H1 (cell line): ENCODE measurements at regions not wholly inside any gene's neighbourhood (a gene's known extent, or its start where the extent isn't known, plus 50 kb on each side); places are given as distances from the start of the nearest gene placed in this dataset.

ENCODE experiments used
- CTCF ChIA-PET: fragments of 300-600 bp; sonication (Branson Sonifier 250); formaldehyde crosslinking; loops from one replicate; lab custom pipeline; 2021; ENCODE audit not compliant: partially characterized antibody; lab: Charles Lee
- POLR2A ChIA-PET: fragments of 300-600 bp; sonication (Branson Sonifier 250); formaldehyde crosslinking; loops from one replicate; lab custom pipeline; 2021; ENCODE audit warnings: inconsistent platforms; ENCODE audit not compliant: partially characterized antibody; lab: Charles Lee
- DNase-seq, 2 experiments: peaks; one replicate each; pipeline versions ENCODE4 v3.0.0 to v3.0.0-alpha.2; 2010 to 2022; ENCODE audit warnings: low spot score in 2 of 2, low read depth in 1 of 2, mixed read lengths in 1 of 2
- FAIRE-seq: peaks from 2 replicates; lab custom pipeline; 2011; peaks lifted over from hg19 to GRCh38; lab: Jason Lieb, UNC
- H2AFZ ChIP-seq: 2 replicates; pipeline ENCODE4 v1.8.1; 2012; ENCODE audit warnings: low read length, inconsistent platforms
- H2AK5ac ChIP-seq: 2 replicates; pipeline ENCODE4 v1.6.1; 2013; ENCODE audit warnings: low read depth, low read length
- H2BK120ac ChIP-seq: replicated peaks from 2 replicates; pipeline ENCODE3; 2013; ENCODE audit warnings: low read depth, low read length, inconsistent platforms
- H2BK12ac ChIP-seq: 2 replicates; pipeline ENCODE4 v1.6.1; 2013; ENCODE audit warnings: low read depth, low read length
- H2BK15ac ChIP-seq: 2 replicates; pipeline ENCODE4 v1.6.1; 2013; ENCODE audit warnings: low read length
- H2BK20ac ChIP-seq: 2 replicates; pipeline ENCODE4 v1.6.1; 2013; ENCODE audit warnings: low read length
- H2BK5ac ChIP-seq: 2 replicates; pipeline ENCODE4 v1.6.1; 2013; ENCODE audit warnings: low read depth, low read length
- H3K14ac ChIP-seq: 2 replicates; pipeline ENCODE4 v1.6.1; 2013; ENCODE audit warnings: inconsistent platforms; ENCODE audit not compliant: insufficient read length
- H3K18ac ChIP-seq: 2 replicates; pipeline ENCODE4 v1.6.1; 2013; ENCODE audit warnings: low read length; ENCODE audit errors: extremely low read depth
- H3K23ac ChIP-seq: 2 replicates; pipeline ENCODE4 v1.6.1; 2013; ENCODE audit warnings: inconsistent platforms; ENCODE audit not compliant: insufficient read length
- H3K23me2 ChIP-seq: 2 replicates; pipeline ENCODE4 v1.6.1; 2013; ENCODE audit warnings: low read depth, low read length
- H3K27ac ChIP-seq: 2 replicates; pipeline ENCODE4 v1.6.1; 2011; ENCODE audit warnings: low read depth, low read length, inconsistent platforms
- H3K27me3 ChIP-seq, 4 experiments: replicated peaks in 1 of 4; 1 replicate in 1 of 4; 2 replicates in 3 of 4; pipeline versions ENCODE4 v1.6.1 to v1.8.1; 2011 to 2013; ENCODE audit warnings: low read length in 3 of 4, mild to moderate bottlenecking in 3 of 4, inconsistent platforms in 2 of 4, mixed read lengths in 2 of 4, moderate library complexity in 1 of 4; ENCODE audit not compliant: control insufficient read depth in 3 of 4, insufficient read depth in 3 of 4; ENCODE audit errors: extremely low read depth in 1 of 4
- H3K36me3 ChIP-seq, 4 experiments: 2 replicates each; pipeline versions ENCODE4 v1.6.1 to v1.8.1; 2011 to 2013; ENCODE audit warnings: mild to moderate bottlenecking in 4 of 4, low read length in 3 of 4, moderate library complexity in 2 of 4, control low read depth in 1 of 4, inconsistent platforms in 1 of 4; ENCODE audit not compliant: insufficient read depth in 4 of 4, control insufficient read depth in 2 of 4
- H3K4ac ChIP-seq: replicated peaks from 2 replicates; pipeline ENCODE3; 2013; ENCODE audit warnings: low read length, low read depth, mixed read lengths, inconsistent platforms; ENCODE audit not compliant: insufficient read length
- H3K4me1 ChIP-seq, 4 experiments: replicated peaks in 1 of 4; 1 replicate in 1 of 4; 2 replicates in 3 of 4; pipeline versions ENCODE4 v1.6.1 to v1.8.1; 2011 to 2013; ENCODE audit warnings: low read length in 3 of 4, inconsistent platforms in 2 of 4, mixed read lengths in 1 of 4; ENCODE audit not compliant: insufficient read depth in 4 of 4, control insufficient read depth in 3 of 4
- H3K4me2 ChIP-seq, 2 experiments: 2 replicates each; pipeline versions ENCODE4 v1.6.1 to v1.8.1; 2011 to 2013; ENCODE audit warnings: low read depth in 2 of 2, low read length in 2 of 2, control low read depth in 1 of 2, inconsistent platforms in 1 of 2, mild to moderate bottlenecking in 1 of 2; ENCODE audit not compliant: insufficient read depth in 1 of 2
- H3K4me3 ChIP-seq, 4 experiments: fragments of 200-600, 300-600 bp in 1 of 4; sonication (generic), shearing (Covaris generic), sonication (Bioruptor Twin) in 1 of 4; 2 replicates each; pipeline versions ENCODE4 v1.5.1 to v1.8.1; 2011 to 2016; ENCODE audit warnings: low read length in 4 of 4, low read depth in 3 of 4, control low read depth in 2 of 4, inconsistent platforms in 2 of 4, mild to moderate bottlenecking in 2 of 4, mixed read lengths in 1 of 4, moderate library complexity in 1 of 4; ENCODE audit not compliant: insufficient read depth in 2 of 4; ENCODE audit errors: extremely low read depth in 1 of 4
- H3K56ac ChIP-seq: replicated peaks from 2 replicates; pipeline ENCODE3; 2013; ENCODE audit warnings: low read depth, mild to moderate bottlenecking, mixed read lengths, low read length, inconsistent platforms; ENCODE audit not compliant: insufficient read length
- H3K79me1 ChIP-seq: 2 replicates; pipeline ENCODE4 v1.6.1; 2013; ENCODE audit warnings: low read depth, low read length, control low read depth
- H3K79me2 ChIP-seq, 2 experiments: 2 replicates each; pipeline versions ENCODE4 v1.6.1 to v1.8.1; 2012 to 2013; ENCODE audit warnings: low read length in 2 of 2, mild to moderate bottlenecking in 2 of 2, inconsistent platforms in 1 of 2; ENCODE audit not compliant: insufficient read depth in 2 of 2, control insufficient read depth in 1 of 2
- H3K9ac ChIP-seq, 4 experiments: replicated peaks in 1 of 4; 1 replicate in 1 of 4; 2 replicates in 3 of 4; pipeline versions ENCODE4 v1.6.1 to v1.8.1; 2011 to 2013; ENCODE audit warnings: low read depth in 3 of 4, low read length in 3 of 4, control low read depth in 2 of 4, mild to moderate bottlenecking in 2 of 4, moderate library complexity in 2 of 4, inconsistent platforms in 1 of 4; ENCODE audit errors: extremely low read depth in 1 of 4
- H3K9me3 ChIP-seq, 2 experiments: 2 replicates each; pipeline versions ENCODE4 v1.6.1 to v1.8.1; 2012 to 2013; ENCODE audit warnings: mild to moderate bottlenecking in 2 of 2, moderate library complexity in 2 of 2, control low read depth in 1 of 2, inconsistent platforms in 1 of 2, low read depth in 1 of 2, low read length in 1 of 2, mixed read lengths in 1 of 2; ENCODE audit not compliant: insufficient read depth in 2 of 2
- H4K20me1 ChIP-seq, 2 experiments: replicated peaks in 1 of 2; 2 replicates each; pipeline versions ENCODE3 to v1.8.1; 2011 to 2013; ENCODE audit warnings: inconsistent platforms in 2 of 2, low read length in 2 of 2, mild to moderate bottlenecking in 1 of 2; ENCODE audit not compliant: insufficient read depth in 2 of 2, control insufficient read depth in 1 of 2
- H4K5ac ChIP-seq: 2 replicates; pipeline ENCODE4 v1.6.1; 2013; ENCODE audit warnings: low read length, low read depth, mixed read lengths, inconsistent platforms; ENCODE audit not compliant: insufficient read length
- H4K8ac ChIP-seq: 2 replicates; pipeline ENCODE4 v1.8.0; 2013; ENCODE audit warnings: mild to moderate bottlenecking, moderate library complexity, low read length, inconsistent platforms; ENCODE audit not compliant: insufficient read depth; ENCODE audit errors: extremely low read depth
- H4K91ac ChIP-seq: replicated peaks from 2 replicates; pipeline ENCODE3; 2013; ENCODE audit warnings: low read length, mixed read lengths, inconsistent platforms; ENCODE audit not compliant: insufficient read length
- ASH2L ChIP-seq: fragments of 200-600, 300-600 bp; sonication (generic); IDR thresholded peaks from one replicate; pipeline ENCODE4 v1.7.1; 2017; ENCODE audit warnings: low read length
- BCL11A ChIP-seq, 2 experiments: IDR thresholded peaks; one replicate each; pipeline ENCODE4 v1.6.1; 2011; ENCODE audit warnings: low read depth in 2 of 2, low read length in 2 of 2, mild to moderate bottlenecking in 2 of 2
- BRCA1 ChIP-seq: IDR thresholded peaks from 2 replicates; pipeline ENCODE4 v1.6.1; 2012; ENCODE audit warnings: low read depth, low read length, improper control_type of control experiment
- CHD2 ChIP-seq: IDR thresholded peaks from 2 replicates; pipeline ENCODE4 v1.6.1; 2012; ENCODE audit warnings: low read length, improper control_type of control experiment
- EGR1 ChIP-seq: IDR thresholded peaks from 2 replicates; pipeline ENCODE4 v1.6.1; 2011; ENCODE audit warnings: low read depth, low read length, borderline replicate concordance
- KDM5A ChIP-seq: fragments of 200-600 bp; IDR thresholded peaks from 2 replicates; pipeline ENCODE4 v1.7.1; 2012; ENCODE audit warnings: mild to moderate bottlenecking, low read length, inconsistent platforms, mixed read lengths
- NRF1 ChIP-seq: IDR thresholded peaks from 2 replicates; pipeline ENCODE4 v1.6.1; 2011; ENCODE audit warnings: mild to moderate bottlenecking, low read depth, low read length, improper control_type of control experiment
- PHF8 ChIP-seq: fragments of 200-600 bp; sonication (generic); conservative IDR thresholded peaks from 2 replicates; pipeline ENCODE4 v1.7.1; 2012; ENCODE audit warnings: low read depth, mild to moderate bottlenecking, inconsistent platforms, low read length, moderate library complexity
- SP4 ChIP-seq: IDR thresholded peaks from 2 replicates; pipeline ENCODE4 v1.6.1; 2012; ENCODE audit warnings: low read length, inconsistent platforms
- WGBS, 2 experiments: shearing (Covaris generic) in 1 of 2; methylation state at CpG; one replicate each; pipeline versions ENCODE4 v1.1.6 to v1.1.7; 2013 to 2015; ENCODE audit warnings: low lambda C conversion rate in 2 of 2, mixed read lengths in 2 of 2, inconsistent platforms in 1 of 2, low coverage in 1 of 2, missing lambda C conversion rate in 1 of 2; ENCODE audit not compliant: insufficient replicate concordance in 2 of 2, insufficient coverage in 1 of 2, insufficient read length in 1 of 2; ENCODE audit errors: extremely low coverage in 1 of 2, missing lambda C conversion rate in 1 of 2; 5-methylcytosine and 5-hydroxymethylcytosine counted together

- Histone ChIP-seq H4K20me1 (no peaks in the 10 kb centered on the region), H2AK5ac (no peak overlapping the region), H3K4ac (no peak overlapping the region), H3K9me3 (no peaks in the 10 kb centered on the region), H3K27ac (no peak overlapping the region), H3K9ac (no peak overlapping the region), H2BK120ac (no peak overlapping the region), H3K36me3 (no peaks in the 10 kb centered on the region), H3K4me3 (no peak overlapping the region), H3K23me2 (no peaks in the 10 kb centered on the region), H2AFZ (no peak overlapping the region), H2BK5ac (no peak overlapping the region), H4K8ac (no peak overlapping the region), H3K79me1 (no peaks in the 10 kb centered on the region), H3K27me3 (no peaks in the 10 kb centered on the region), H2BK20ac (no peak overlapping the region), H3K79me2 (no peaks in the 10 kb centered on the region), H3K56ac (no peak overlapping the region), H3K14ac (no peak overlapping the region), H2BK15ac (no peak overlapping the region), H4K91ac (no peak overlapping the region), H4K5ac (no peak overlapping the region), H3K4me1 (no peaks in the 10 kb centered on the region), H2BK12ac (no peak overlapping the region), H3K4me2 (no peak overlapping the region), H3K23ac (no peak overlapping the region), H3K18ac (no peak overlapping the region)
- POLR2A ChIA-PET, result no interaction called here
- FAIRE-seq (no peak), DNase-seq (no peak)
- WGBS, 2 experiments, result 86% methylated on average over 4 of the region's 4 CpGs; no CpG with 5 or more reads in 1 of the 2 experiments
- no peak for TF ChIP-seq CHD2
- no peak for TF ChIP-seq ASH2L
- TF ChIP-seq PHF8, result no peak
- no peak for TF ChIP-seq BCL11A (IDR thresholded peaks at IDR 0.05; ENCODE audit: low read depth in 2 of 2, low read length in 2 of 2)
- TF ChIP-seq KDM5A, result no peak
- no peak for TF ChIP-seq SP4
- TF ChIP-seq NRF1, result no peak
- no peak for TF ChIP-seq BRCA1
- no peak for TF ChIP-seq EGR1
- CTCF ChIA-PET, result no interaction called here
Observed at GRCh38 chr12:30500532-30500931, 195.1 kb downstream of the IPO8 start.
